ENCODE measurements at regions not wholly inside any gene's neighbourhood (a gene's known extent, or its start where the extent isn't known, plus 50 kb on each side); places are given as distances from the start of the nearest gene placed in this dataset.

- Histone ChIP-seq H3K9ac (ENCODE audit: insufficient read depth in 1 of 2, low read depth in 2 of 2, low read length in 2 of 2) (no peak overlapping the region), H3K4me1 (replicated peaks in 1 of 2; ENCODE audit: control insufficient read depth in 2 of 2, insufficient read depth in 2 of 2, low read length in 2 of 2) (no peaks in the 10 kb centered on the region), H3K4me2 (ENCODE audit: insufficient read depth, low read length) (no peak overlapping the region), H3K4me3 (no peak overlapping the region), H3K9me1 (ENCODE audit: control insufficient read depth, insufficient read depth, low read length) (no peaks in the 10 kb centered on the region), H3K27me3 (ENCODE audit: control insufficient read depth in 2 of 2, insufficient read depth in 2 of 2, low read length in 2 of 2) (no peaks in the 10 kb centered on the region), H3K9me3 (replicated peaks; ENCODE audit: control insufficient read depth, insufficient read depth, low read depth, low read length) (no peaks in the 10 kb centered on the region), H3K36me3 (ENCODE audit: control insufficient read depth, insufficient read depth, low read length) (no peaks in the 10 kb centered on the region), H3K79me2 (ENCODE audit: control insufficient read depth, insufficient read depth, low read length) (no peaks in the 10 kb centered on the region), H4K20me1 (replicated peaks; ENCODE audit: control insufficient read depth, insufficient read depth, low read length) (no peaks in the 10 kb centered on the region), H2AFZ (ENCODE audit: low read depth, low read length) (no peak overlapping the region), H3K27ac (ENCODE audit: extremely low read depth, low read depth, low read length) (no peak overlapping the region)
- in situ Hi-C loops (cut with MboI) (no loop called here), intact Hi-C loops (cut with micrococcal nuclease) (no loop called here)
- ChIA-PET POLR2A (interaction anchor here (0.6 kb wide), 1 partner anchor 43 kb away, joined by 3 read pairs; no protein-coding TSS in a partner anchor), CTCF (ENCODE audit: low intra/inter-chr PET ratio) (no interaction called here)
- 23% methylated on average over 2 of the region's 2 CpGs for WGBS (ENCODE audit: insufficient coverage, low coverage, missing lambda C conversion rate)
- TF ChIP-seq E2F4 (CRISPR knock-in tag; IDR thresholded peaks at IDR 0.05; ENCODE audit: low read depth) (no peak), CHD2 (IDR thresholded peaks at IDR 0.05; ENCODE audit: low read depth, low read length) (no peak), CGGBP1 (CRISPR knock-in tag; IDR thresholded peaks at IDR 0.05) (no peak), PBX2 (CRISPR knock-in tag; IDR thresholded peaks at IDR 0.05; ENCODE audit: low read depth) (no peak), PBX2 (tag; conservative IDR thresholded peaks at IDR 0.05; ENCODE audit: low read depth) (no peak), GABPB1 (CRISPR knock-in tag; IDR thresholded peaks at IDR 0.05) (no peak), ZFP91 (CRISPR knock-in tag; IDR thresholded peaks at IDR 0.05) (no peak), MCM2 (IDR thresholded peaks at IDR 0.05; ENCODE audit: low read depth) (no peak), RFX7 (CRISPR knock-in tag; IDR thresholded peaks at IDR 0.05) (no peak), IRF1 (CRISPR knock-in tag; IDR thresholded peaks at IDR 0.05; ENCODE audit: borderline replicate concordance) (no peak)
- no peak for ATAC-seq
- FAIRE-seq, result no peak
- BruUV-seq (replicated peaks), result no TSS peak
- no peak for DNase-seq (ENCODE audit: extremely low read depth in 1 of 4, low spot score in 3 of 4)
Observed at GRCh38 chr16:72536723-72537435, 364.9 kb upstream of the PMFBP1 start.

Data from K562 (cell line).